ENCODE measurements at regions not wholly inside any gene's neighbourhood (a gene's known extent, or its start where the extent isn't known, plus 50 kb on each side); places are given as distances from the start of the nearest gene placed in this dataset.

GRCh38 chr2:156219491-156220100 lies 112.9 kb downstream of the NR4A2 start:
- CTCF ChIA-PET: interaction anchor here (0.7 kb wide), 1 partner anchor 431 kb away, joined by 3 read pairs; no protein-coding TSS in a partner anchor
- no peak for DNase-seq (ENCODE audit: low spot score)
- TF ChIP-seq, protein P1, sequence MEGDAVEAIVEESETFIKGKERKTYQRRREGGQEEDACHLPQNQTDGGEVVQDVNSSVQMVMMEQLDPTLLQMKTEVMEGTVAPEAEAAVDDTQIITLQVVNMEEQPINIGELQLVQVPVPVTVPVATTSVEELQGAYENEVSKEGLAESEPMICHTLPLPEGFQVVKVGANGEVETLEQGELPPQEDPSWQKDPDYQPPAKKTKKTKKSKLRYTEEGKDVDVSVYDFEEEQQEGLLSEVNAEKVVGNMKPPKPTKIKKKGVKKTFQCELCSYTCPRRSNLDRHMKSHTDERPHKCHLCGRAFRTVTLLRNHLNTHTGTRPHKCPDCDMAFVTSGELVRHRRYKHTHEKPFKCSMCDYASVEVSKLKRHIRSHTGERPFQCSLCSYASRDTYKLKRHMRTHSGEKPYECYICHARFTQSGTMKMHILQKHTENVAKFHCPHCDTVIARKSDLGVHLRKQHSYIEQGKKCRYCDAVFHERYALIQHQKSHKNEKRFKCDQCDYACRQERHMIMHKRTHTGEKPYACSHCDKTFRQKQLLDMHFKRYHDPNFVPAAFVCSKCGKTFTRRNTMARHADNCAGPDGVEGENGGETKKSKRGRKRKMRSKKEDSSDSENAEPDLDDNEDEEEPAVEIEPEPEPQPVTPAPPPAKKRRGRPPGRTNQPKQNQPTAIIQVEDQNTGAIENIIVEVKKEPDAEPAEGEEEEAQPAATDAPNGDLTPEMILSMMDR (conservative IDR thresholded peaks at IDR 0.05; ENCODE audit: low read depth): no peak
- no peak overlapping the region for H3K27ac ChIP-seq
- POLR2A ChIA-PET (ENCODE audit: low non-redundant PET): no interaction called here

DNA sequence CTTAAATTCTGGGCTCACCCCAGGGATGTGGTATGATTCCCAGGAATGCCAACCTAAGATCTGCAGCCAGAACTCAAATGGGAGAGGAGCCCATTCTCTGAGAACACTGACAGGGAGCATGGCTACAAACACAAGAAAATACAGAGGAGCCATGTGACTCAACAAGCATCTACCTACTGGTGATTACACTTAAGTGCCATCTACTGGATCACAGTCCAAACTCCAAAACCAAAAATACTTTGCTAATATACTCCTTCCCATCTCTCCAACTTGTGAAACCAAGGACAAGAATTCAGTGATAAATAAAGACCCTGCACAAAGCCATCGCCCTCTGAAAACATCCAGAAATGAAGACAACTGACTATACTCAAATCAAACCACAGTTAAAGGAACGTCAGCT lies 116.9 kb downstream of the NR4A2 start:
- H3K27ac ChIP-seq: no peak overlapping the region
- POLR2A ChIA-PET (ENCODE audit: low non-redundant PET): no interaction called here
- TF ChIP-seq, protein P1 (conservative IDR thresholded peaks at IDR 0.05; ENCODE audit: low read depth): no peak
- CTCF ChIA-PET: interaction anchor here (0.5 to 0.7 kb wide), 2 partner anchors 687 to 1534 kb away, joined by 4 to 7 read pairs; no protein-coding TSS in a partner anchor
- no peak for DNase-seq (ENCODE audit: low spot score)

DNA sequence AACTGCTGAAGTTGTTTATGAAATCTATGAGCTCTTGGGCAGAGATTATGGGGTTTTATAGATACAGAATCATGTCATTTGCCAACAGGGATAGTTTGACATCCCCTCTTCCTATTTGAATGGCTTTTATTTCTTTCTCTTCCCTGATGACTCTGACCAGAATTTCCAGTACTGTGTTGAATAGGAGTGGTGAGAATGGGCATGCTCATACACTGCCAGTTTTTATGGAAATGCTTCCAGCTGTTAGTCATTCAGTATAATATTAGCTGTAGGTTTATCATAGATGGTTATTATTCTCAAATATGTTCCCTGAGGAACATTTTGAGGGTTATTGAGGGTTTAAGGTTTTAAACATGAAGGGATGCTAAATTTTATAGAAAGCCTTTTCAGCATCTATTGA lies 121.2 kb downstream of the NR4A2 start:
- ChIA-PET POLR2A (ENCODE audit: low non-redundant PET) (interaction anchor here (0.5 kb wide), 1 partner anchor 10 kb away, joined by 3 read pairs; no protein-coding TSS in a partner anchor), CTCF (interaction anchor here (0.5 kb wide), 1 partner anchor 9 kb away, joined by 3 read pairs; no protein-coding TSS in a partner anchor)
- H3K27ac ChIP-seq: no peak overlapping the region
- no peak for DNase-seq (ENCODE audit: low spot score)
- TF ChIP-seq, protein P1 (conservative IDR thresholded peaks at IDR 0.05; ENCODE audit: low read depth): no peak

DNA sequence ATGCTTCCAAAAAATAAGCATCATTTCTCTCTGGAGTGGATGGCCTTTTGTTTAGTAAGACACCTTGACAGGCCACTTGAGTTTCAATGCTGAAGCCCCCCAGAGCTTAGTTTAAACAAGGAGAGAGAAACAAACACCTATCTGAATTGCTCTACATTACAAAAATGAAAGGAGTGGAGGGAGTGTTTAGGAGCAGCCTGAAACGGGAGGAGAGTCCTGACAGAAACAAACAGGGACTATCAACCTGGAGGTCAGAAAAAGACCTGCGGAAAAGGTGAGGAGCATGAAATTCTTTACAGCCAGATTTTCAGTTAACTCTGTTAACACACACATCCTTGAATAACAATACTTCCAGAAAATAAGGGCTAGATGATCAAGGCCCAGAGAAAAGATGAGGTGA lies 126.2 kb downstream of the NR4A2 start:
- TF ChIP-seq, protein P1 (conservative IDR thresholded peaks at IDR 0.05; ENCODE audit: low read depth): no peak
- H3K27ac ChIP-seq: no peak overlapping the region
- POLR2A ChIA-PET (ENCODE audit: low non-redundant PET): no interaction called here
- CTCF ChIA-PET: no interaction called here
- no peak for DNase-seq (ENCODE audit: low spot score)

- ChIA-PET CTCF (no interaction called here), POLR2A (ENCODE audit: low non-redundant PET) (no interaction called here)
- TF ChIP-seq, protein P1 (conservative IDR thresholded peaks at IDR 0.05; ENCODE audit: low read depth): no peak
- peak; percentile 52 for DNase-seq (ENCODE audit: low spot score)
- H3K27ac ChIP-seq: no peak overlapping the region
Measured at GRCh38 chr2:156199588-156199987, 132.9 kb downstream of the NR4A2 start.

DNA sequence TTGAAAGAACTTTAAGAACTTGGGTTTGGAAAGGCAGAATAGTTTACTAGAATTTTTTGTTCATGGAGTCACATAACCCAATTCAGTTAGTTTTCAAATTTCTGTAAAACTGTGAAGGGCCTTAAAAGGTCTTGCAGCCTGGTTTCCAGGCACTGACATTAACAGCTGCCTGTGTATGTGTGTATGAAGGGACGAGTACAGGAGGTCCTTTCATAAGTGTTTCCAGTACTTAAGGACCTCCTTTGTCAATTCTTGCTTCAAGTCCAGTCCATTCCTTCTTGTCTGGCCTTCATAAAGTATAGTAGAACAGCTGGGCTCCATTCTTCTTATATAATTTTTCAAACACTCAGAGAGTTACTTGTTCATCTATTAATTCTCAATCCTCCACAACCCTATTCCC lies 136.5 kb downstream of the NR4A2 start:
- ChIA-PET POLR2A (ENCODE audit: low non-redundant PET) (no interaction called here), CTCF (no interaction called here)
- TF ChIP-seq, protein P1 (conservative IDR thresholded peaks at IDR 0.05; ENCODE audit: low read depth): no peak
- DNase-seq (ENCODE audit: low spot score): no peak
- no peak overlapping the region for H3K27ac ChIP-seq

Measured in RWPE1 (cell line).